Chondrocyte (in vitro differentiated cells): ENCODE measurements at regions not wholly inside any gene's neighbourhood (a gene's known extent, or its start where the extent isn't known, plus 50 kb on each side); places are given as distances from the start of the nearest gene placed in this dataset.

Experiments
- DNase-seq: peaks from one replicate; pipeline ENCODE4 v3.0.0; 2021; ENCODE audit warnings: mixed read lengths, low spot score
- H3K27ac Mint-ChIP-seq: one replicate; pipeline ENCODE4 v1.8.0; 2021; ENCODE audit warnings: mild to moderate bottlenecking, moderate library complexity, mixed read lengths; ENCODE audit not compliant: unreplicated experiment
- H3K27me3 Mint-ChIP-seq: 2 replicates; pipeline ENCODE4 v1.8.0; 2021; ENCODE audit warnings: low read depth, mixed read lengths
- H3K36me3 Mint-ChIP-seq: 2 replicates; pipeline ENCODE4 v1.8.0; 2021; ENCODE audit warnings: low read depth, mixed read lengths
- H3K4me1 Mint-ChIP-seq: 2 replicates; pipeline ENCODE4 v1.8.0; 2021; ENCODE audit warnings: low read depth, mild to moderate bottlenecking, mixed read lengths
- H3K4me3 Mint-ChIP-seq: one replicate; pipeline ENCODE4 v1.8.0; 2021; ENCODE audit warnings: mild to moderate bottlenecking, moderate library complexity, mixed read lengths; ENCODE audit not compliant: unreplicated experiment
- H3K9me3 Mint-ChIP-seq: 2 replicates; pipeline ENCODE4 v1.8.0; 2021; ENCODE audit warnings: low read depth, mixed read lengths
- CTCF ChIP-seq: fragments of 200-600 bp; sonication (generic); IDR thresholded peaks from 2 replicates; pipeline ENCODE4 v1.5.0; 2021; ENCODE audit warnings: antibody characterized with exemption, mild to moderate bottlenecking, moderate library complexity

GRCh38 chr6:137740967-137741761 is 125.9 kb upstream of the TNFAIP3 start:
- Mint-ChIP-seq H3K36me3 (no peaks in the 10 kb centered on the region), H3K4me3 (no peak overlapping the region), H3K4me1 (peaks cover 8% of the 10 kb centered on the region), H3K9me3 (no peaks in the 10 kb centered on the region), H3K27me3 (no peaks in the 10 kb centered on the region), H3K27ac (no peak overlapping the region)
- DNase-seq, result no peak
- no peak for TF ChIP-seq CTCF

- Mint-ChIP-seq H3K9me3 (no peaks in the 10 kb centered on the region), H3K4me3 (no peak overlapping the region), H3K4me1 (no peaks in the 10 kb centered on the region), H3K27me3 (no peaks in the 10 kb centered on the region), H3K27ac (no peak overlapping the region), H3K36me3 (no peaks in the 10 kb centered on the region)
- no peak for TF ChIP-seq CTCF
- no peak for DNase-seq
Measured at GRCh38 chr6:137743493-137743892, 123.6 kb upstream of the TNFAIP3 start.

GRCh38 chr6:137744877-137745276 is 122.2 kb upstream of the TNFAIP3 start:
- no peak overlapping the region for H3K27ac Mint-ChIP-seq
- H3K9me3 Mint-ChIP-seq, result no peaks in the 10 kb centered on the region
- no peak for TF ChIP-seq CTCF
- H3K36me3 Mint-ChIP-seq, result no peaks in the 10 kb centered on the region
- H3K27me3 Mint-ChIP-seq, result no peaks in the 10 kb centered on the region
- DNase-seq, result no peak
- H3K4me3 Mint-ChIP-seq, result no peak overlapping the region
- H3K4me1 Mint-ChIP-seq, result peaks cover 4% of the 10 kb centered on the region

GRCh38 chr6:137745321-137745720 is 121.7 kb upstream of the TNFAIP3 start:
- peaks cover 8% of the 10 kb centered on the region for H3K4me1 Mint-ChIP-seq
- H3K27me3 Mint-ChIP-seq, result no peaks in the 10 kb centered on the region
- no peak for TF ChIP-seq CTCF
- DNase-seq, result no peak
- no peak overlapping the region for H3K27ac Mint-ChIP-seq
- H3K36me3 Mint-ChIP-seq, result no peaks in the 10 kb centered on the region
- no peak overlapping the region for H3K4me3 Mint-ChIP-seq
- H3K9me3 Mint-ChIP-seq, result no peaks in the 10 kb centered on the region

- TF ChIP-seq CTCF, result no peak
- DNase-seq, result no peak
- H3K27me3 Mint-ChIP-seq, result no peaks in the 10 kb centered on the region
- no peak overlapping the region for H3K4me3 Mint-ChIP-seq
- no peak overlapping the region for H3K27ac Mint-ChIP-seq
- H3K4me1 Mint-ChIP-seq, result peaks cover 8% of the 10 kb centered on the region
- no peaks in the 10 kb centered on the region for H3K9me3 Mint-ChIP-seq
- no peaks in the 10 kb centered on the region for H3K36me3 Mint-ChIP-seq
Measured at GRCh38 chr6:137746264-137746663, 120.8 kb upstream of the TNFAIP3 start.
